ENCODE measurements at regions not wholly inside any gene's neighbourhood (a gene's known extent, or its start where the extent isn't known, plus 50 kb on each side); places are given as distances from the start of the nearest gene placed in this dataset.

GRCh38 chr3:44066806-44067205 lies 174.9 kb upstream of the TOPAZ1 start:
- H3K36me3 ChIP-seq, result no peaks in the 10 kb centered on the region
- H3K9me3 ChIP-seq, result no peaks in the 10 kb centered on the region
- TF ChIP-seq CTCF (IDR thresholded peaks at IDR 0.05), result no peak
- ATAC-seq (no peak), DNase-seq (no peak)
- no peak overlapping the region for H3K4me3 ChIP-seq
- intact Hi-C loops (cut with DNase I), result no loop called here
- H3K27me3 ChIP-seq, result peaks cover 0 to 11% of the 10 kb centered on the region in 2 donors
- H3K4me1 ChIP-seq, result no peaks in the 10 kb centered on the region
- no peak overlapping the region for H3K27ac ChIP-seq

- TF ChIP-seq CTCF (IDR thresholded peaks at IDR 0.05), result no peak
- DNase-seq (no peak), ATAC-seq (no peak)
- H3K36me3 ChIP-seq, result no peaks in the 10 kb centered on the region
- peaks cover 0 to 5% of the 10 kb centered on the region in 2 donors for H3K27me3 ChIP-seq
- H3K4me3 ChIP-seq, result no peak overlapping the region
- intact Hi-C loops (cut with DNase I), result no loop called here
- H3K4me1 ChIP-seq, result no peaks in the 10 kb centered on the region
- H3K9me3 ChIP-seq, result no peaks in the 10 kb centered on the region
- H3K27ac ChIP-seq, result no peak overlapping the region
Measured at GRCh38 chr3:44067431-44067830, 174.3 kb upstream of the TOPAZ1 start.

GRCh38 chr3:44068753-44069152 lies 172.9 kb upstream of the TOPAZ1 start:
- ATAC-seq (no peak), DNase-seq (no peak)
- Histone ChIP-seq H3K4me1 (no peaks in the 10 kb centered on the region), H3K36me3 (no peaks in the 10 kb centered on the region), H3K9me3 (no peaks in the 10 kb centered on the region), H3K4me3 (no peak overlapping the region), H3K27ac (no peak overlapping the region), H3K27me3 (no peaks in the 10 kb centered on the region)
- no peak for TF ChIP-seq CTCF (IDR thresholded peaks at IDR 0.05)
- intact Hi-C loops (cut with DNase I), result no loop called here

- no peaks in the 10 kb centered on the region for H3K27me3 ChIP-seq
- ATAC-seq (no peak), DNase-seq (no peak)
- H3K4me1 ChIP-seq, result no peaks in the 10 kb centered on the region
- no peak overlapping the region for H3K4me3 ChIP-seq
- H3K9me3 ChIP-seq, result no peaks in the 10 kb centered on the region
- no peak for TF ChIP-seq CTCF (IDR thresholded peaks at IDR 0.05)
- intact Hi-C loops (cut with DNase I), result no loop called here
- no peak overlapping the region for H3K27ac ChIP-seq
- no peaks in the 10 kb centered on the region for H3K36me3 ChIP-seq
Measured at GRCh38 chr3:44069276-44069675, 172.4 kb upstream of the TOPAZ1 start.

GRCh38 chr3:44070841-44071546 lies 170.7 kb upstream of the TOPAZ1 start:
- intact Hi-C loops (cut with DNase I), result no loop called here
- no peaks in the 10 kb centered on the region for H3K27me3 ChIP-seq
- H3K4me1 ChIP-seq, result no peaks in the 10 kb centered on the region
- H3K4me3 ChIP-seq, result no peak overlapping the region
- no peaks in the 10 kb centered on the region for H3K9me3 ChIP-seq
- no peak for TF ChIP-seq CTCF (IDR thresholded peaks at IDR 0.05)
- ATAC-seq, result no peak
- DNase-seq, result no peak
- H3K36me3 ChIP-seq, result no peaks in the 10 kb centered on the region
- H3K27ac ChIP-seq, result no peak overlapping the region
